Breast epithelium (tissue), 4 donors: ENCODE measurements at regions not wholly inside any gene's neighbourhood (a gene's known extent, or its start where the extent isn't known, plus 50 kb on each side); places are given as distances from the start of the nearest gene placed in this dataset.

Experiments used
- DNase-seq, 2 donors: peaks; one replicate each; pipeline ENCODE4 v3.0.0-alpha.2; 2019; ENCODE audit warnings: low spot score in 2 of 2
- H3K27ac ChIP-seq, 2 donors: fragments of 200-600 bp; sonication (generic) in 1 of 2; one replicate each; pipeline ENCODE4 v1.5.1; 2016 to 2019; ENCODE audit warnings: mild to moderate bottlenecking in 1 of 2
- H3K27me3 ChIP-seq, 2 donors: fragments of 200-600 bp; sonication (generic) in 1 of 2; one replicate each; pipeline versions ENCODE4 v1.5.1 to v1.6.0; 2017 to 2019; ENCODE audit warnings: control low read depth in 1 of 2, mild to moderate bottlenecking in 1 of 2
- H3K36me3 ChIP-seq: fragments of 200-600 bp; one replicate; pipeline ENCODE4 v1.5.1; 2019
- H3K4me1 ChIP-seq, 2 donors: fragments of 200-600 bp; sonication (generic); one replicate each; pipeline ENCODE4 v1.5.1; 2016 to 2019; ENCODE audit warnings: control low read depth in 1 of 2
- H3K4me3 ChIP-seq, 3 donors: fragments of 200-600 bp; sonication (generic); 1 replicate in 2 of 3; 2 replicates in 1 of 3; pipeline ENCODE4 v1.5.1; 2016 to 2019; ENCODE audit warnings: mild to moderate bottlenecking in 3 of 3, moderate library complexity in 2 of 3
- H3K9me3 ChIP-seq, 2 donors: fragments of 200-600 bp; sonication (generic) in 1 of 2; one replicate each; pipeline ENCODE4 v1.5.1; 2016 to 2019; ENCODE audit warnings: control low read depth in 1 of 2
- CTCF ChIP-seq, 3 donors: fragments of 450-650 bp; IDR thresholded peaks; one replicate each; pipeline ENCODE4 v1.5.1; 2016 to 2017; ENCODE audit warnings: antibody characterized with exemption in 3 of 3, mild to moderate bottlenecking in 3 of 3, moderate library complexity in 3 of 3
- POLR2A ChIP-seq: fragments of 450-650 bp; IDR thresholded peaks from one replicate; pipeline ENCODE4 v1.6.1; 2016; ENCODE audit warnings: antibody characterized with exemption, mild to moderate bottlenecking, moderate library complexity
- POLR2AphosphoS5 ChIP-seq, 3 donors: sonication (generic); formaldehyde crosslinking; IDR thresholded peaks; one replicate each; pipeline ENCODE4 v1.6.1; 2017; ENCODE audit warnings: antibody characterized with exemption in 3 of 3
- intact Hi-C: fragments of 100-400 bp; cut with DNase I; formaldehyde crosslinking; loops from one replicate; pipeline ENCODE4 v1.15.1; 2023; ENCODE audit warnings: low total_unique reads

- no peak overlapping the region for H3K4me3 ChIP-seq
- TF ChIP-seq CTCF (IDR thresholded peaks at IDR 0.05), result no peak
- no peak for TF ChIP-seq POLR2A
- H3K9me3 ChIP-seq, result no peaks in the 10 kb centered on the region
- H3K27me3 ChIP-seq, result no peaks in the 10 kb centered on the region
- no peak overlapping the region for H3K27ac ChIP-seq
- H3K36me3 ChIP-seq, result no peaks in the 10 kb centered on the region
- DNase-seq, result no peak
- intact Hi-C loops, result no loop called here
- H3K4me1 ChIP-seq, result no peaks in the 10 kb centered on the region
Observed at GRCh38 chr14:65279958-65280357, 132.6 kb upstream of the FUT8 start.

GRCh38 chr14:65280653-65281052 lies 131.9 kb upstream of the FUT8 start:
- intact Hi-C loops, result no loop called here
- Histone ChIP-seq H3K4me3 (no peak overlapping the region), H3K27ac (no peak overlapping the region), H3K27me3 (no peaks in the 10 kb centered on the region), H3K36me3 (no peaks in the 10 kb centered on the region), H3K4me1 (no peaks in the 10 kb centered on the region), H3K9me3 (no peaks in the 10 kb centered on the region)
- DNase-seq, result no peak
- TF ChIP-seq CTCF (IDR thresholded peaks at IDR 0.05), result no peak
- no peak for TF ChIP-seq POLR2AphosphoS5 (IDR thresholded peaks at IDR 0.05)
- no peak for TF ChIP-seq POLR2A

- no peaks in the 10 kb centered on the region for H3K27me3 ChIP-seq
- DNase-seq, result no peak
- H3K9me3 ChIP-seq, result no peaks in the 10 kb centered on the region
- intact Hi-C loops, result no loop called here
- peak overlapping the region; percentile 13 to 45 (median 21) for H3K4me3 ChIP-seq
- H3K4me1 ChIP-seq, result no peaks in the 10 kb centered on the region
- TF ChIP-seq POLR2A, result no peak
- TF ChIP-seq POLR2AphosphoS5 (IDR thresholded peaks at IDR 0.05), result no peak
- TF ChIP-seq CTCF (IDR thresholded peaks at IDR 0.05), result no peak
- H3K27ac ChIP-seq, result peak overlapping the region; percentile 23 to 29
- H3K36me3 ChIP-seq, result no peaks in the 10 kb centered on the region
Observed at GRCh38 chr14:65281991-65282895, 130.3 kb upstream of the FUT8 start.

GRCh38 chr14:65282896-65283253 lies 129.7 kb upstream of the FUT8 start:
- intact Hi-C loops, result no loop called here
- H3K4me3 ChIP-seq, result peak overlapping the region in 2 of 3 donors; percentile 21 to 45

More at GRCh38 chr14:65282896-65283253, 129.7 kb upstream of the FUT8 start:
- no peaks in the 10 kb centered on the region for H3K9me3 ChIP-seq
- H3K27me3 ChIP-seq, result no peaks in the 10 kb centered on the region
- H3K4me1 ChIP-seq, result no peaks in the 10 kb centered on the region
- TF ChIP-seq CTCF (IDR thresholded peaks at IDR 0.05) (no peak), POLR2A (no peak), POLR2AphosphoS5 (IDR thresholded peaks at IDR 0.05) (no peak)
- no peak for DNase-seq
- no peaks in the 10 kb centered on the region for H3K36me3 ChIP-seq
- H3K27ac ChIP-seq, result peak overlapping the region; percentile 23 to 29
